ENCODE measurements at regions not wholly inside any gene's neighbourhood (a gene's known extent, or its start where the extent isn't known, plus 50 kb on each side); places are given as distances from the start of the nearest gene placed in this dataset.

DNA sequence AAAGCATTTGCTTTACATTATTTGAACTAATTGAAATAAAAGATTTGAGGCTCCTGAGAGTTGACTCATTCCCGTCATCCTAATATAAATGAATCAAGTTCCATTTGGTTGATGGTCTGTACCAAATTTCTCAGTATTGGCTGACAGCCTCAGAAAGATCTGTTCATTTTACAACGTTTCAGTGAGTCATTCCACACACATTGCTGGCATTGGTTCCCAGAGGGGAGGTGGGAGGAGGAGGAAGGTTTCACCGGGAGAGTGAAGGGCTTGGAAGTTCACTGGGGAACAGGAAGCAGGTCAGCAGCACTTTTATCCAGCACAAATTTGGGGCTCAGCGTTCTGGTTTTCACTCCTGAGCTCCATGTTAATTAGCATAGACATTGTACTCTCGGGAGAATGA lies 176.7 kb upstream of the CADPS start:
- DNase-seq (ENCODE audit: low spot score, unreplicated experiment), result no peak
- Mint-ChIP-seq H3K27ac (peak overlapping the region; percentile 5), H3K36me3 (ENCODE audit: insufficient read depth) (peaks cover 3% of the 10 kb centered on the region), H3K27me3 (no peaks in the 10 kb centered on the region), H3K4me3 (ENCODE audit: low read depth) (no peak overlapping the region), H3K4me1 (ENCODE audit: low read depth) (peaks cover 24% of the 10 kb centered on the region), H3K9me3 (ENCODE audit: low read depth) (peaks cover 10% of the 10 kb centered on the region)
- TF ChIP-seq, protein P1, sequence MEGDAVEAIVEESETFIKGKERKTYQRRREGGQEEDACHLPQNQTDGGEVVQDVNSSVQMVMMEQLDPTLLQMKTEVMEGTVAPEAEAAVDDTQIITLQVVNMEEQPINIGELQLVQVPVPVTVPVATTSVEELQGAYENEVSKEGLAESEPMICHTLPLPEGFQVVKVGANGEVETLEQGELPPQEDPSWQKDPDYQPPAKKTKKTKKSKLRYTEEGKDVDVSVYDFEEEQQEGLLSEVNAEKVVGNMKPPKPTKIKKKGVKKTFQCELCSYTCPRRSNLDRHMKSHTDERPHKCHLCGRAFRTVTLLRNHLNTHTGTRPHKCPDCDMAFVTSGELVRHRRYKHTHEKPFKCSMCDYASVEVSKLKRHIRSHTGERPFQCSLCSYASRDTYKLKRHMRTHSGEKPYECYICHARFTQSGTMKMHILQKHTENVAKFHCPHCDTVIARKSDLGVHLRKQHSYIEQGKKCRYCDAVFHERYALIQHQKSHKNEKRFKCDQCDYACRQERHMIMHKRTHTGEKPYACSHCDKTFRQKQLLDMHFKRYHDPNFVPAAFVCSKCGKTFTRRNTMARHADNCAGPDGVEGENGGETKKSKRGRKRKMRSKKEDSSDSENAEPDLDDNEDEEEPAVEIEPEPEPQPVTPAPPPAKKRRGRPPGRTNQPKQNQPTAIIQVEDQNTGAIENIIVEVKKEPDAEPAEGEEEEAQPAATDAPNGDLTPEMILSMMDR (IDR thresholded peaks at IDR 0.05; ENCODE audit: unreplicated experiment), result no peak

DNA sequence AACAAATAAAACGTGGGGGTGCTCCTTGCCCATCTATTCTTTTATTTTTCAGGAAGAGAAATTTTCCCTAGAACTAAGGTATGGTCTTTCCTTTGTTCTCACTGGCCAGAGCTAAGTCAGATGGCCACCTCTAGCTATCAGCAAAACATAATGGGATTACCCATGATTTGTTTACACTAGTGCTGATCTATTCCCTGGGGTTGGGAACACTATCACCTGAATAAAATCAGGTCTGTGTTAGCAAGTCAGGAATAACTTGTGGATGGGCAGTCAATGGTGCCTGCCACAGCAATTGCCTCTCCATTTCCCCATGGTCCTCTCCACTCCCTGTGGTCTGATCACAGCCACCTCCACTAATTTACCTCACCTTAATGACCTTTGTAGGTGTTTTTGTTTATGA lies 181.7 kb upstream of the CADPS start:
- TF ChIP-seq, protein P1 (IDR thresholded peaks at IDR 0.05; ENCODE audit: unreplicated experiment), result no peak
- Mint-ChIP-seq H3K27ac (no peak overlapping the region), H3K4me1 (ENCODE audit: low read depth) (peaks cover 28% of the 10 kb centered on the region), H3K9me3 (ENCODE audit: low read depth) (peaks cover 10% of the 10 kb centered on the region), H3K36me3 (ENCODE audit: insufficient read depth) (peaks cover 3% of the 10 kb centered on the region), H3K4me3 (ENCODE audit: low read depth) (no peak overlapping the region), H3K27me3 (no peaks in the 10 kb centered on the region)
- DNase-seq (ENCODE audit: low spot score, unreplicated experiment), result no peak

DNA sequence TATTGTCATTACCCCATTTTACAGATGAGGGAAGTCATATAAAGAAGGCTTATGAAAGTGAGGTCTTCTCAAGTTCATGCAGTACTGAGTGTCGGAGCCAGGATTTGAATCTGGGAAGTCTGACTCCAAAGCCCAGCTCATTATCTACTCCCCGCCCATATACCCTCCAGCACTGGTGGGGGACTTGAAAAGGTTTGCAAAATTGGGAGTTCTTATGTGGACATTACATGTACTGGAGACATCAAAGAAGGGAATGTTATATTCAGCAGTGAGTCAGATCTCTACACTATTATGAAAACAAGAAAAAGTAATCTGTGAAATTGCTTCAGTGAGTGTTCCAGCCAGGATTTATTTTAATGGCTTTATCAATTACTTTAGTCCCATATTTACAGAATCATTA lies 185.2 kb upstream of the CADPS start:
- H3K27me3 Mint-ChIP-seq, result no peaks in the 10 kb centered on the region
- TF ChIP-seq, protein P1 (IDR thresholded peaks at IDR 0.05; ENCODE audit: unreplicated experiment), result no peak
- H3K27ac Mint-ChIP-seq, result no peak overlapping the region
- no peak for DNase-seq (ENCODE audit: low spot score, unreplicated experiment)
- no peaks in the 10 kb centered on the region for H3K36me3 Mint-ChIP-seq (ENCODE audit: insufficient read depth)
- H3K9me3 Mint-ChIP-seq (ENCODE audit: low read depth), result no peaks in the 10 kb centered on the region
- peaks cover 21% of the 10 kb centered on the region for H3K4me1 Mint-ChIP-seq (ENCODE audit: low read depth)
- no peak overlapping the region for H3K4me3 Mint-ChIP-seq (ENCODE audit: low read depth)

DNA sequence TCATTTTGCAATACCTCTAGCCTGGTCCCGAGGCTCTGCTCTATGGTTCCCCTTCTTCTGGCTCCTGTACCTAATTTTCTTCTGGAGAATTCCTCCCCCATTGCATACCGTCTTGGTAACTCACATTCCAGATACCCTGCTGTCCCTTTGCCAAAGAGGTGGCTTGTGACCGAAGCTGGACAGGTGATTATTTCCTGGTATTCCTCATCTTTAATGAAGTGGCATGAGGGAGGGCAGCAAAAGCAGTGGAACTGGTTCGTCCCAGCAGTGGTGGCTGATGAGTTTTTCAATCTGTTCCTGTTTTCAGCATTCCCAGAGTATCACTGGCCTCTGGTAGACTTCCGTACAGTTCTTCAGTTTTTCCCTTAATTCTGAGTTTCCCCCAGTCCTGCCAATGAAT lies 186.2 kb upstream of the CADPS start:
- no peak for DNase-seq (ENCODE audit: low spot score, unreplicated experiment)
- H3K4me3 Mint-ChIP-seq (ENCODE audit: low read depth), result no peak overlapping the region
- TF ChIP-seq, protein P1 (IDR thresholded peaks at IDR 0.05; ENCODE audit: unreplicated experiment), result no peak

DNA sequence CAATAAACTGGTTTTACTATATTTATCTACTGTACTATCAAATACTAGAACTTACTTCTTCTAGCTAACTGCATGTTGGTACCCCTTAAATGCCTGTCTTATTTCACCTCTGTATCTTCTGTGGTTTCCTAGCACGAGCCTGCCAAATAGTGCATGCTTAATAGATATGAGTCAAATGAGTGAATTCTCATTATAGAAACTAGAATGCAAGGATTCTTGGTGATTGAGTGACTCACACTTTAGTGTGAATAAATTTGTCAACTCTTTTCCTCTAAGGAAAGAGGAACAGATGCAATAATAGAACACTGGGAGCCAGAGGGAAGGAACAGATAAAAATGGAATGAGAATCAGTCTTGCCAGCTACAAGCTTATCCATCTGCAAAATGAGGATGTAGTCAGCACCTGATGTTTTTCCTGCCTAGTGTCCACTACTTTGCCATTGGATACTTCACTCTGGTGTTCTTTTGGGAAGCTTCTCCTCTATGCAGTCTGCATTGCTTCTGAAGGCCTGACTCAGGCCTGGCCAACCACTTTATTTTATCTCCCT lies 189.1 kb upstream of the CADPS start:
- no peaks in the 10 kb centered on the region for H3K9me3 Mint-ChIP-seq (ENCODE audit: low read depth)
- TF ChIP-seq, protein P1 (IDR thresholded peaks at IDR 0.05; ENCODE audit: unreplicated experiment), result no peak
- no peaks in the 10 kb centered on the region for H3K27me3 Mint-ChIP-seq
- peaks cover 11% of the 10 kb centered on the region for H3K4me1 Mint-ChIP-seq (ENCODE audit: low read depth)
- DNase-seq (ENCODE audit: low spot score, unreplicated experiment), result no peak
- H3K36me3 Mint-ChIP-seq (ENCODE audit: insufficient read depth), result no peaks in the 10 kb centered on the region
- H3K27ac Mint-ChIP-seq, result no peak overlapping the region
- no peak overlapping the region for H3K4me3 Mint-ChIP-seq (ENCODE audit: low read depth)

More for the DNA sequence above, 186.2 kb upstream of the CADPS start:
- no peaks in the 10 kb centered on the region for H3K27me3 Mint-ChIP-seq
- H3K4me1 Mint-ChIP-seq (ENCODE audit: low read depth), result peaks cover 15% of the 10 kb centered on the region
- no peaks in the 10 kb centered on the region for H3K36me3 Mint-ChIP-seq (ENCODE audit: insufficient read depth)
- no peaks in the 10 kb centered on the region for H3K9me3 Mint-ChIP-seq (ENCODE audit: low read depth)
- H3K27ac Mint-ChIP-seq, result no peak overlapping the region
